ENCODE measurements at regions not wholly inside any gene's neighbourhood (a gene's known extent, or its start where the extent isn't known, plus 50 kb on each side); places are given as distances from the start of the nearest gene placed in this dataset.

DNA sequence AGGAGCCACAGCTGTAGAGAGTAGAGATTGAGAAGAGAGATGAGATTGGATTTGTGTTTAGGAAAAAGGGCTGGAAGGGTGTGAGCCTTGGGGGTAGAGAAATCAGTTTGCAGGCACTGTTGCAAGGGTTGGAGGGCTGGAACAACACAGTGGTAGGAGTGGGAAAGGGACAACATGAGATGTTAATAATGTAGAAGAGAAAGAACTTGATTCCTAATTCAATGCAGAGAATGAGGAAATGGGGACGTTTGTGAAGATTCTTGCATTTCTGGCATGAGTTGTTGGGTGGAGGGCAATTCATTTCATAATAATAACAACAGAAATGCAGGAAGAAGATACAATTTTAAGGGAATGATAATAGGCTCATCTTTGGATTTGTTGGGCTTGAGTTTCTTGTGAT lies 141.4 kb upstream of the TBX18 start:
- Histone ChIP-seq H3K4me3 (no peak overlapping the region), H3K9me3 (no peaks in the 10 kb centered on the region), H3K27ac (no peak overlapping the region), H3K36me3 (no peaks in the 10 kb centered on the region), H3K27me3 (no peaks in the 10 kb centered on the region), H3K4me1 (peaks cover 5 to 14% (median 10%) of the 10 kb centered on the region in 3 donors)
- 24 to 46% methylated on average over 1 of the region's 1 CpG for WGBS, 2 donors
- intact Hi-C loops (cut with DNase I) = no loop called here
- no peak for FAIRE-seq
- TF ChIP-seq, protein P1, sequence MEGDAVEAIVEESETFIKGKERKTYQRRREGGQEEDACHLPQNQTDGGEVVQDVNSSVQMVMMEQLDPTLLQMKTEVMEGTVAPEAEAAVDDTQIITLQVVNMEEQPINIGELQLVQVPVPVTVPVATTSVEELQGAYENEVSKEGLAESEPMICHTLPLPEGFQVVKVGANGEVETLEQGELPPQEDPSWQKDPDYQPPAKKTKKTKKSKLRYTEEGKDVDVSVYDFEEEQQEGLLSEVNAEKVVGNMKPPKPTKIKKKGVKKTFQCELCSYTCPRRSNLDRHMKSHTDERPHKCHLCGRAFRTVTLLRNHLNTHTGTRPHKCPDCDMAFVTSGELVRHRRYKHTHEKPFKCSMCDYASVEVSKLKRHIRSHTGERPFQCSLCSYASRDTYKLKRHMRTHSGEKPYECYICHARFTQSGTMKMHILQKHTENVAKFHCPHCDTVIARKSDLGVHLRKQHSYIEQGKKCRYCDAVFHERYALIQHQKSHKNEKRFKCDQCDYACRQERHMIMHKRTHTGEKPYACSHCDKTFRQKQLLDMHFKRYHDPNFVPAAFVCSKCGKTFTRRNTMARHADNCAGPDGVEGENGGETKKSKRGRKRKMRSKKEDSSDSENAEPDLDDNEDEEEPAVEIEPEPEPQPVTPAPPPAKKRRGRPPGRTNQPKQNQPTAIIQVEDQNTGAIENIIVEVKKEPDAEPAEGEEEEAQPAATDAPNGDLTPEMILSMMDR (IDR thresholded peaks at IDR 0.05) = no peak
- no peak for DNase-seq
- ATAC-seq = no peak

DNA sequence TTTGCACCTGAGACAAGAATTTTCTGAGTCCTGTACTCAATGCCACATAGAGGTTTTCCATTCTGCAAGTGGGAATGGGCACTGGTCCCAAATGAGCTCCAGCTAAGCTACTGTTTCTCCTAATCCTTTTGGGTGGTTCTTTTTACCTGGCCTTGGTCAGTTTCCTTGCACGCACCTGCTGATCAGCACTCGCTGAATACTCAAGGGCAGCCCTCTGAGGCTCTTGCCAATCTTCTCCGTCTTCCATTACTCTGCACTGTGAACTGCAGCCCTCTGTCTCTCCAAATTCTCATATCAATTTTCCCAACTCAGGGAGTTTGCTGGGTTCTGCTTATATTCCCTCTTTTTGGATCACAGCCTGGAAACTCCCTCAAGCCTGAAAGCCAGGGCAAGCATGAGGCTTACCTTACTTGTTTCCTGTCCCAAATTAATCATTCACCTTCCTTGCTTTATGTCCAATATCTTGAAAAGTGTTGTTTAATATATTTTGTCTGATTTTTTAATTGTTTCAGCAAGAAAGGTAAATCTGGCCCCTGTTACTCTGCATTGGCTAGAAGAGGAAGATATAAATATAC lies 138.0 kb upstream of the TBX18 start:
- no peak overlapping the region for H3K4me3 ChIP-seq
- H3K36me3 ChIP-seq = no peaks in the 10 kb centered on the region
- TF ChIP-seq, protein P1 (IDR thresholded peaks at IDR 0.05) = no peak
- peaks cover 0 to 10% (median 7%) of the 10 kb centered on the region in 3 donors for H3K4me1 ChIP-seq
- intact Hi-C loops (cut with DNase I) = no loop called here
- 18% methylated on average over 3 of the region's 3 CpGs for WGBS, 2 donors
- peak in 3 of 4 donors; percentile 44 to 62 (median 51) for ATAC-seq
- no peaks in the 10 kb centered on the region for H3K27me3 ChIP-seq
- no peak for DNase-seq
- H3K27ac ChIP-seq = no peak overlapping the region
- no peak for FAIRE-seq
- H3K9me3 ChIP-seq = no peaks in the 10 kb centered on the region

DNA sequence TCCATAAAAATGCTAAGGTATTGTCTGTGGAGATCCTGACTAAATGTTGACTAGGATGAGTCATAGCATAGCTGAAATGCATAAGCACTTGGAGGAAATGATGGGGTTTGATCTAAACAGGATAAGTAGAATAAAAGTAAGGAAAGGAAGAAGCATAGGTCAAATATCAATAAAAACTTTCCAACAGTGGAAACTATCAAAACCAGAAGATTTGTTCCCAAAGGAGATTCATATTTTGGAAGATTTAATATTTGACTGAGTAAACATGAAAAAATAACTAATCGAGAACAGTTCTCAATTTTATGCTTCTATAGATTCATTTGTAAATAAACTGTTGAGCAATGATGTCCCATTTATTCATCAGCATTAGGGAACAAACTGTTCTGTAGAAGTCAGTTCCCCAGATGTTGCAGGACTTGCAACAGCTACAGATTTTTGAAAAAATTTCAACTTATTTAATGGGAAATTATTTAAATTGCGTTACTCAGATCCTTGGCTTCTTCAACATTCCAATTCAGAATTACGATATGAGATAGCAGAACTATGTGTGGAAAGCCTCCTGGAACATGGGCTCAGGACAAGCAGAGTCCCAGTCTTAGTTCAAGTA lies 133.7 kb upstream of the TBX18 start:
- no peaks in the 10 kb centered on the region for H3K27me3 ChIP-seq
- peaks cover 0 to 10% (median 7%) of the 10 kb centered on the region in 3 donors for H3K4me1 ChIP-seq
- H3K4me3 ChIP-seq = no peak overlapping the region
- 76 to 78% methylated on average over 3 of the region's 3 CpGs for WGBS, 2 donors
- ATAC-seq (no peak), FAIRE-seq (no peak), DNase-seq (no peak)
- intact Hi-C loops (cut with DNase I) = no loop called here
- no peak overlapping the region for H3K27ac ChIP-seq
- H3K36me3 ChIP-seq = no peaks in the 10 kb centered on the region
- no peaks in the 10 kb centered on the region for H3K9me3 ChIP-seq
- TF ChIP-seq, protein P1 (IDR thresholded peaks at IDR 0.05) = no peak

- Histone ChIP-seq H3K9me3 (no peaks in the 10 kb centered on the region), H3K27ac (no peak overlapping the region), H3K4me3 (no peak overlapping the region), H3K36me3 (no peaks in the 10 kb centered on the region), H3K4me1 (peaks cover 0 to 3% (median 2%) of the 10 kb centered on the region in 3 donors), H3K27me3 (no peaks in the 10 kb centered on the region)
- intact Hi-C loops (cut with DNase I) = no loop called here
- DNase-seq (no peak), FAIRE-seq (no peak), ATAC-seq (no peak)
- whole genome bisulfite sequencing, 2 donors = 50 to 67% methylated on average over 1 of the region's 1 CpG
- TF ChIP-seq, protein P1 (IDR thresholded peaks at IDR 0.05) = no peak
Measured at GRCh38 chr6:84897011-84897410, 132.6 kb upstream of the TBX18 start.

DNA sequence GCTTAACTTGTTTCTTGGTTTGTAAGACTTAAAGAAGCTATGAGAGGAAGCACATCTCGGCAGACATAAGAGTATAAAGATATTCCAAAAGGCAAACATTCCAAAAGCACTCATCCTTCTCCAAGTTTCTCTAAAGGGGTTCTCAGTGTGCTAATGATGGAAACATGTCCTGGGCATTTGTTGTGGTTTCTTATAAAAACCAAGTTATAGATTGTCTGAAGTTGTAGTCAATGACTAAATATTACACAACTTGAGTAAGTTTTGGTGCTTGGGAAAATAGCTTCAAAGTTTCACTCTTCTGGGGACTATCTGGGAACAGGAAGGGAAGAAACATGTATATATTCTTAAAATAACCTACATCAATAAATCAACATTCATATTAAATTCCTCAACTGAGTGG lies 128.3 kb upstream of the TBX18 start:
- H3K4me1 ChIP-seq = no peaks in the 10 kb centered on the region
- no peak for DNase-seq
- intact Hi-C loops (cut with DNase I) = no loop called here

More for the DNA sequence above, 128.3 kb upstream of the TBX18 start:
- H3K27me3 ChIP-seq = no peaks in the 10 kb centered on the region
- TF ChIP-seq, protein P1 (IDR thresholded peaks at IDR 0.05) = no peak
- H3K4me3 ChIP-seq = no peak overlapping the region
- WGBS, 2 donors = 69 to 76% methylated on average over 1 of the region's 1 CpG
- ATAC-seq (no peak), FAIRE-seq (no peak)
- no peak overlapping the region for H3K27ac ChIP-seq
- no peaks in the 10 kb centered on the region for H3K9me3 ChIP-seq
- no peaks in the 10 kb centered on the region for H3K36me3 ChIP-seq
